NCI-H446 treated with DMSO at 0.1 percent for 48 hours (cell line): ENCODE measurements at regions not wholly inside any gene's neighbourhood (a gene's known extent, or its start where the extent isn't known, plus 50 kb on each side); places are given as distances from the start of the nearest gene placed in this dataset.

Source experiments
- DNase-seq: peaks from one replicate; lab custom pipeline; 2025; lab: John Stamatoyannopoulos, UW

GRCh38 chr5:63341442-63341841, 620.8 kb downstream of the HTR1A start:
- no peak for DNase-seq

GRCh38 chr5:63323926-63324325, 638.3 kb downstream of the HTR1A start:
- DNase-seq: no peak

GRCh38 chr5:63314551-63314950, 647.7 kb downstream of the HTR1A start:
- no peak for DNase-seq

GRCh38 chr5:63310644-63311043, 651.6 kb downstream of the HTR1A start:
- no peak for DNase-seq

GRCh38 chr5:63306909-63307308, 655.3 kb downstream of the HTR1A start:
- no peak for DNase-seq

GRCh38 chr5:63293317-63293716, 668.9 kb downstream of the HTR1A start:
- DNase-seq: no peak

GRCh38 chr5:63286724-63287123, 675.5 kb downstream of the HTR1A start:
- DNase-seq: no peak

GRCh38 chr5:63263411-63263810, 684.8 kb downstream of the LRRC70 start:
- no peak for DNase-seq

- DNase-seq: no peak
These were observed 683.8 kb downstream of the LRRC70 start for GRCh38 chr5:63262185-63262981.

- no peak for DNase-seq
These were observed 683.1 kb downstream of the LRRC70 start for GRCh38 chr5:63261695-63262094.

- no peak for DNase-seq
These were observed 677.0 kb downstream of the LRRC70 start for GRCh38 chr5:63255594-63255993.

- DNase-seq: no peak
These were observed 672.3 kb downstream of the LRRC70 start for GRCh38 chr5:63250939-63251338.

- DNase-seq: no peak
These were observed 671.3 kb downstream of the LRRC70 start for GRCh38 chr5:63249960-63250359.

- no peak for DNase-seq
These were observed 669.0 kb downstream of the LRRC70 start for GRCh38 chr5:63247651-63248050.

- DNase-seq: no peak
These were observed 666.7 kb downstream of the LRRC70 start for GRCh38 chr5:63245271-63245670.

- peak; percentile 50 for DNase-seq
These were observed 661.6 kb downstream of the LRRC70 start for GRCh38 chr5:63240063-63240755.

- no peak for DNase-seq
These were observed 655.3 kb downstream of the LRRC70 start for GRCh38 chr5:63233911-63234310.

GRCh38 chr5:63233361-63233760, 654.7 kb downstream of the LRRC70 start:
- no peak for DNase-seq

- no peak for DNase-seq
These were observed 652.1 kb downstream of the LRRC70 start for GRCh38 chr5:63230754-63231153.

GRCh38 chr5:63228154-63228553, 649.5 kb downstream of the LRRC70 start:
- no peak for DNase-seq

GRCh38 chr5:63220244-63220643, 641.6 kb downstream of the LRRC70 start:
- DNase-seq: no peak

GRCh38 chr5:63217422-63217821, 638.8 kb downstream of the LRRC70 start:
- no peak for DNase-seq

- no peak for DNase-seq
These were observed 634.6 kb downstream of the LRRC70 start for GRCh38 chr5:63213256-63213655.
